G401.6 (cell line): ENCODE measurements at regions not wholly inside any gene's neighbourhood (a gene's known extent, or its start where the extent isn't known, plus 50 kb on each side); places are given as distances from the start of the nearest gene placed in this dataset.

Experiments used
- FAIRE-seq: peaks from 2 replicates; lab custom pipeline; 2012; peaks lifted over from hg19 to GRCh38; lab: Jason Lieb, UNC

- FAIRE-seq, result no peak
These were observed 134.6 kb upstream of the ADAMTS5 start for GRCh38 chr21:27101523-27101922.

- no peak for FAIRE-seq
These were observed 127.5 kb upstream of the ADAMTS5 start for GRCh38 chr21:27094184-27094948.

GRCh38 chr21:27086630-27087029 lies 119.7 kb upstream of the ADAMTS5 start:
- FAIRE-seq, result no peak

GRCh38 chr21:27086186-27086585 lies 119.3 kb upstream of the ADAMTS5 start:
- no peak for FAIRE-seq

- FAIRE-seq, result no peak
These were observed 118.5 kb upstream of the ADAMTS5 start for GRCh38 chr21:27085387-27085786.

- no peak for FAIRE-seq
These were observed 116.3 kb upstream of the ADAMTS5 start for GRCh38 chr21:27083144-27083543.

GRCh38 chr21:27082431-27083010 lies 115.6 kb upstream of the ADAMTS5 start:
- FAIRE-seq, result no peak

- FAIRE-seq, result no peak
These were observed 112.8 kb upstream of the ADAMTS5 start for GRCh38 chr21:27079636-27080240.

GRCh38 chr21:27078915-27079314 lies 112.0 kb upstream of the ADAMTS5 start:
- FAIRE-seq, result no peak

- FAIRE-seq, result no peak
These were observed 110.6 kb upstream of the ADAMTS5 start for GRCh38 chr21:27077501-27077900.

- FAIRE-seq, result no peak
These were observed 109.1 kb upstream of the ADAMTS5 start for GRCh38 chr21:27076025-27076424.

GRCh38 chr21:27070861-27071670 lies 104.2 kb upstream of the ADAMTS5 start:
- FAIRE-seq, result no peak

GRCh38 chr21:27068811-27069210 lies 101.9 kb upstream of the ADAMTS5 start:
- no peak for FAIRE-seq

- no peak for FAIRE-seq
These were observed 100.3 kb upstream of the ADAMTS5 start for GRCh38 chr21:27067226-27067625.

GRCh38 chr21:27062443-27062842 lies 95.6 kb upstream of the ADAMTS5 start:
- no peak for FAIRE-seq

GRCh38 chr21:27061770-27062169 lies 94.9 kb upstream of the ADAMTS5 start:
- FAIRE-seq, result no peak

GRCh38 chr21:27060190-27060589 lies 93.3 kb upstream of the ADAMTS5 start:
- FAIRE-seq, result no peak

- FAIRE-seq, result no peak
These were observed 92.1 kb upstream of the ADAMTS5 start for GRCh38 chr21:27058673-27059605.

GRCh38 chr21:27057997-27058396 lies 91.1 kb upstream of the ADAMTS5 start:
- no peak for FAIRE-seq

GRCh38 chr21:27047658-27048314 lies 80.9 kb upstream of the ADAMTS5 start:
- no peak for FAIRE-seq

GRCh38 chr21:27047283-27047657 lies 80.4 kb upstream of the ADAMTS5 start:
- FAIRE-seq, result no peak
